NAMALWA (cell line): ENCODE measurements at regions not wholly inside any gene's neighbourhood (a gene's known extent, or its start where the extent isn't known, plus 50 kb on each side); places are given as distances from the start of the nearest gene placed in this dataset.
"Not testable (repeated sequence)": the region's sequence is repeated elsewhere in the genome, so short reads cannot be mapped to it uniquely, and the experiment has no call there.

Source experiments
- DNase-seq: peaks from one replicate; pipeline ENCODE4 v3.0.0-alpha.2; 2015; ENCODE audit warnings: low spot score

- DNase-seq = no peak
Measured at GRCh38 chr4:188377816-188378215, 238.6 kb downstream of the TRIML1 start.

- DNase-seq = no peak
Measured at GRCh38 chr4:188383180-188383579, 243.9 kb downstream of the TRIML1 start.

- DNase-seq = no peak
Measured at GRCh38 chr4:188387179-188387791, 248.0 kb downstream of the TRIML1 start.

- not testable (repeated sequence) for DNase-seq
Measured at GRCh38 chr4:188391349-188391748, 252.1 kb downstream of the TRIML1 start.

- DNase-seq = no peak
Measured at GRCh38 chr4:188396037-188396436, 256.8 kb downstream of the TRIML1 start.

GRCh38 chr4:188399834-188400233 lies 260.6 kb downstream of the TRIML1 start:
- no peak for DNase-seq

- no peak for DNase-seq
Measured at GRCh38 chr4:188400451-188400850, 261.2 kb downstream of the TRIML1 start.

GRCh38 chr4:188403272-188403671 lies 264.0 kb downstream of the TRIML1 start:
- no peak for DNase-seq

GRCh38 chr4:188405071-188405835 lies 266.0 kb downstream of the TRIML1 start:
- DNase-seq = not testable (repeated sequence)

- no peak for DNase-seq
Measured at GRCh38 chr4:188408244-188409030, 269.2 kb downstream of the TRIML1 start.

GRCh38 chr4:188409851-188410250 lies 270.6 kb downstream of the TRIML1 start:
- no peak for DNase-seq

GRCh38 chr4:188411805-188412204 lies 272.6 kb downstream of the TRIML1 start:
- no peak for DNase-seq

- no peak for DNase-seq
Measured at GRCh38 chr4:188412499-188412898, 273.3 kb downstream of the TRIML1 start.

GRCh38 chr4:188414441-188414840 lies 275.2 kb downstream of the TRIML1 start:
- no peak for DNase-seq

GRCh38 chr4:188417181-188417580 lies 277.9 kb downstream of the TRIML1 start:
- no peak for DNase-seq

- no peak for DNase-seq
Measured at GRCh38 chr4:188423039-188423438, 283.8 kb downstream of the TRIML1 start.

- no peak for DNase-seq
Measured at GRCh38 chr4:188428935-188429334, 289.7 kb downstream of the TRIML1 start.

GRCh38 chr4:188429965-188430364 lies 290.7 kb downstream of the TRIML1 start:
- no peak for DNase-seq

GRCh38 chr4:188430384-188430783 lies 291.1 kb downstream of the TRIML1 start:
- no peak for DNase-seq

GRCh38 chr4:188432328-188432727 lies 293.1 kb downstream of the TRIML1 start:
- DNase-seq = no peak

GRCh38 chr4:188433741-188434315 lies 294.6 kb downstream of the TRIML1 start:
- DNase-seq = no peak

- DNase-seq = no peak
Measured at GRCh38 chr4:188434643-188435042, 295.4 kb downstream of the TRIML1 start.

- DNase-seq = no peak
Measured at GRCh38 chr4:188435381-188435780, 296.1 kb downstream of the TRIML1 start.
